Endothelial cell of umbilical vein (primary cell): ENCODE measurements at regions not wholly inside any gene's neighbourhood (a gene's known extent, or its start where the extent isn't known, plus 50 kb on each side); places are given as distances from the start of the nearest gene placed in this dataset.

Experiments used
- BruUV-seq: library from RNA; stranded (reverse); fragments of 400-500 nt; replicated peaks from 2 replicates; lab custom pipeline; 2021; lab: Mats Ljungman, UMichigan
- CTCF ChIA-PET: fragments of 300-600, 350-600 bp; sonication (Branson Sonifier 250); formaldehyde crosslinking; loops from one replicate; lab custom pipeline; 2021; ENCODE audit warnings: antibody characterized with exemption, inconsistent platforms; lab: Charles Lee
- POLR2A ChIA-PET: fragments of 300-600, 350-600 bp; sonication (Branson Sonifier 250); formaldehyde crosslinking; loops from one replicate; lab custom pipeline; 2021; ENCODE audit warnings: antibody characterized with exemption, inconsistent platforms; lab: Charles Lee
- DNase-seq: peaks from one replicate; pipeline ENCODE4 v3.0.0-alpha.2; 2011; ENCODE audit warnings: low read depth, low spot score
- FAIRE-seq: peaks from 2 replicates; lab custom pipeline; 2011; peaks lifted over from hg19 to GRCh38; lab: Jason Lieb, UNC
- H2AFZ ChIP-seq: 2 replicates; pipeline ENCODE4 v1.6.0; 2012; ENCODE audit warnings: low read depth, low read length, control low read depth, inconsistent platforms
- H3K27ac ChIP-seq: 2 replicates; pipeline ENCODE4 v1.5.1; 2011; ENCODE audit warnings: low read depth, mild to moderate bottlenecking, control low read depth, low read length, moderate library complexity; ENCODE audit not compliant: insufficient read depth
- H3K27me3 ChIP-seq, 2 experiments: 2 replicates each; pipeline versions ENCODE4 v1.6.0 to v1.6.1; 2011; ENCODE audit warnings: low read length in 2 of 2, mixed read lengths in 1 of 2; ENCODE audit not compliant: control insufficient read depth in 2 of 2, insufficient read depth in 2 of 2
- H3K36me3 ChIP-seq, 2 experiments: 2 replicates in 1 of 2; 3 replicates in 1 of 2; pipeline ENCODE4 v1.5.1; 2011; ENCODE audit warnings: low read length in 2 of 2, mild to moderate bottlenecking in 1 of 2, moderate library complexity in 1 of 2; ENCODE audit not compliant: control insufficient read depth in 2 of 2, insufficient read depth in 2 of 2; ENCODE audit errors: extremely low read depth in 1 of 2
- H3K4me1 ChIP-seq: 3 replicates; pipeline ENCODE4 v1.5.1; 2011; ENCODE audit warnings: mild to moderate bottlenecking, low read length; ENCODE audit not compliant: control insufficient read depth, insufficient read depth; ENCODE audit errors: extremely low read depth
- H3K4me2 ChIP-seq: 2 replicates; pipeline ENCODE4 v1.6.1; 2011; ENCODE audit warnings: low read length, control low read depth, mixed read lengths; ENCODE audit not compliant: insufficient read depth
- H3K4me3 ChIP-seq, 3 experiments: fragments of 200-600 bp in 1 of 3; sonication (generic), shearing (Covaris generic) in 1 of 3; replicated peaks in 1 of 3; 2 replicates each; pipeline ENCODE4 v1.5.1; 2011 to 2016; ENCODE audit warnings: control low read depth in 3 of 3, low read length in 3 of 3, mild to moderate bottlenecking in 2 of 3, inconsistent platforms in 1 of 3, low read depth in 1 of 3, moderate library complexity in 1 of 3; ENCODE audit not compliant: insufficient read depth in 1 of 3
- H3K79me2 ChIP-seq: 2 replicates; pipeline ENCODE4 v1.6.0; 2012; ENCODE audit warnings: low read length, inconsistent platforms; ENCODE audit not compliant: control insufficient read depth, insufficient read depth
- H3K9ac ChIP-seq: replicated peaks from 2 replicates; pipeline ENCODE3; 2011; ENCODE audit warnings: low read length, control low read depth; ENCODE audit not compliant: insufficient read depth; ENCODE audit errors: extremely low read depth
- H3K9me1 ChIP-seq: replicated peaks from 3 replicates; pipeline ENCODE4 v1.6.0; 2011; ENCODE audit warnings: mild to moderate bottlenecking, low read length; ENCODE audit not compliant: control insufficient read depth, insufficient read depth; ENCODE audit errors: extremely low read depth
- H3K9me3 ChIP-seq: replicated peaks from 2 replicates; pipeline ENCODE4 v1.5.1; 2012; ENCODE audit warnings: low read length, inconsistent platforms; ENCODE audit not compliant: control insufficient read depth, insufficient read depth
- H4K20me1 ChIP-seq: replicated peaks from 2 replicates; pipeline ENCODE3; 2011; ENCODE audit warnings: mild to moderate bottlenecking, low read length; ENCODE audit not compliant: control insufficient read depth, insufficient read depth; ENCODE audit errors: extremely low read depth
- EZH2 ChIP-seq: IDR thresholded peaks from 2 replicates; pipeline ENCODE4 v1.6.1; 2012; ENCODE audit warnings: borderline replicate concordance, low read depth, mild to moderate bottlenecking, moderate library complexity, low read length, inconsistent platforms; ENCODE audit not compliant: severe bottlenecking
- FOS ChIP-seq: IDR thresholded peaks from 2 replicates; pipeline ENCODE4 v1.6.1; 2011; ENCODE audit warnings: mild to moderate bottlenecking, low read length, moderate library complexity, borderline replicate concordance; ENCODE audit not compliant: insufficient read depth
- GATA2 ChIP-seq: IDR thresholded peaks from 2 replicates; pipeline ENCODE4 v1.7.0; 2011; ENCODE audit warnings: low read depth, mild to moderate bottlenecking, moderate library complexity, mixed read lengths, low read length; ENCODE audit not compliant: insufficient read length, insufficient read depth
- JUN ChIP-seq: IDR thresholded peaks from 2 replicates; pipeline ENCODE4 v1.6.1; 2011; ENCODE audit warnings: borderline replicate concordance, low read depth; ENCODE audit not compliant: insufficient read length, insufficient read depth
- MYC ChIP-seq: IDR thresholded peaks from one replicate; pipeline ENCODE4 v1.6.1; 2011; ENCODE audit warnings: mild to moderate bottlenecking, low read depth, low read length
- POLR2A ChIP-seq: IDR thresholded peaks from 2 replicates; pipeline ENCODE4 v1.6.1; 2012; ENCODE audit warnings: low read depth, mild to moderate bottlenecking, control low read depth, low read length
- POLR2AphosphoS5 ChIP-seq: IDR thresholded peaks from 2 replicates; pipeline ENCODE4 v1.6.1; 2012; ENCODE audit warnings: low read depth, mild to moderate bottlenecking, control low read depth, low read length, moderate library complexity; ENCODE audit not compliant: insufficient read depth
- dilution Hi-C: fragments of 300-500 bp; cut with MboI; formaldehyde crosslinking; loops from one replicate; pipeline ENCODE4 v1.15.0; 2019; ENCODE audit warnings: low sequenced_read_pairs; ENCODE audit not compliant: extremely low pct_ligation_motif_present
- intact Hi-C: fragments of 100-400 bp; cut with micrococcal nuclease; formaldehyde crosslinking; loops from one replicate; pipeline ENCODE4 v1.10.0; 2022
- TF ChIP-seq, protein P1 (sequence below), 2 donors: IDR thresholded peaks; 1 replicate in 1 of 2; 2 replicates in 1 of 2; pipeline ENCODE4 v1.5.1; 2011; ENCODE audit warnings: low read length in 2 of 2, mild to moderate bottlenecking in 2 of 2, moderate library complexity in 2 of 2, control low read depth in 1 of 2, inconsistent platforms in 1 of 2, low read depth in 1 of 2; ENCODE audit not compliant: insufficient read depth in 1 of 2; ENCODE audit errors: extremely low read depth in 1 of 2
- TF ChIP-seq, protein P2 (sequence below): IDR thresholded peaks from 2 replicates; pipeline ENCODE4 v1.6.1; 2011; ENCODE audit not compliant: insufficient read depth, insufficient read length

DNA sequence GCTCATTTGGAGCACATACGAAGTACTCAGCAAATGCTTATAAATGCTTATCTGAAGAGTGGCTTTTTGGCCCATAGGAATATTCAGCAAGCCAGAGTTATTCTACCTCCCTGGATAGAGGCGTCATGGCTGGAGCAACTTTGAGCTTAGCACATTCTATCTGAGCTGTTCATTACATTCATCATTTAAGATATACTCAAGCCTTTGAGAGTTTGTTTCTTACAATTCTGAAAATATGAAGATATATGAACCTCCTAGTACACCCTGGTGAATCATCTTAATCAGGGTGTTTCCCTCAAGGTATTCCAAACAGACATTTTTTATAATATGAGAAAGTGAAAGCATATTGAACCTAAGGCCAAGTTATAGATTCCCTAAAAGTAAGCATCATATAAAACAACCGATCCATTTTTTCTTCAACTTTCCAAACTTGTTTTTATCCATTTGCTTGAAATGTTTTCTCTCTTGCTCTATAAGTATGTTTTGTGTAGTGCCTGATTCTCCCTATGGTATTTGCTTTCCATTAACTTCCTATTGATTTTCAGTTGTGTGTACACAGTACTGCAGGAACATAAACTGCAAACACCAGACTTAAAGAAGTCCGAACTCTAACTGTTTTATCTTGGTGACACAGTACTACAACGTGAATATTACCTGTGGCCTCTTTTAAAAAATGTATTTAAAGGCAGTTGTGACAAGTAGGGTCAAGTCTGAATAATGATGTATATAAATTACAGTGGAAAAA is 139.7 kb upstream of the PTPRK start:
- no TSS peak for BruUV-seq
- H3K27ac ChIP-seq = no peak overlapping the region
- no peak for DNase-seq
- peaks cover 19% of the 10 kb centered on the region for H3K4me1 ChIP-seq
- FAIRE-seq = no peak
- H3K27me3 ChIP-seq = no peaks in the 10 kb centered on the region
- H3K9ac ChIP-seq = no peak overlapping the region
- no peak overlapping the region for H3K4me3 ChIP-seq
- TF ChIP-seq POLR2A (no peak), MYC (no peak), GATA2 (no peak)
- TF ChIP-seq, protein P1, sequence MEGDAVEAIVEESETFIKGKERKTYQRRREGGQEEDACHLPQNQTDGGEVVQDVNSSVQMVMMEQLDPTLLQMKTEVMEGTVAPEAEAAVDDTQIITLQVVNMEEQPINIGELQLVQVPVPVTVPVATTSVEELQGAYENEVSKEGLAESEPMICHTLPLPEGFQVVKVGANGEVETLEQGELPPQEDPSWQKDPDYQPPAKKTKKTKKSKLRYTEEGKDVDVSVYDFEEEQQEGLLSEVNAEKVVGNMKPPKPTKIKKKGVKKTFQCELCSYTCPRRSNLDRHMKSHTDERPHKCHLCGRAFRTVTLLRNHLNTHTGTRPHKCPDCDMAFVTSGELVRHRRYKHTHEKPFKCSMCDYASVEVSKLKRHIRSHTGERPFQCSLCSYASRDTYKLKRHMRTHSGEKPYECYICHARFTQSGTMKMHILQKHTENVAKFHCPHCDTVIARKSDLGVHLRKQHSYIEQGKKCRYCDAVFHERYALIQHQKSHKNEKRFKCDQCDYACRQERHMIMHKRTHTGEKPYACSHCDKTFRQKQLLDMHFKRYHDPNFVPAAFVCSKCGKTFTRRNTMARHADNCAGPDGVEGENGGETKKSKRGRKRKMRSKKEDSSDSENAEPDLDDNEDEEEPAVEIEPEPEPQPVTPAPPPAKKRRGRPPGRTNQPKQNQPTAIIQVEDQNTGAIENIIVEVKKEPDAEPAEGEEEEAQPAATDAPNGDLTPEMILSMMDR (IDR thresholded peaks at IDR 0.05; ENCODE audit: extremely low read depth in 1 of 2, insufficient read depth in 1 of 2, low read depth in 1 of 2, low read length in 2 of 2) = no peak
- H3K36me3 ChIP-seq = no peaks in the 10 kb centered on the region
- no peaks in the 10 kb centered on the region for H3K79me2 ChIP-seq
- no peaks in the 10 kb centered on the region for H3K9me3 ChIP-seq
- no peaks in the 10 kb centered on the region for H4K20me1 ChIP-seq
- dilution Hi-C loops (no loop called here), intact Hi-C loops (loop anchor here (10.0 kb wide), 1 partner anchor 325 kb away; no protein-coding TSS in a partner anchor)
- CTCF ChIA-PET = no interaction called here
- no peaks in the 10 kb centered on the region for H3K9me1 ChIP-seq
- no peak overlapping the region for H3K4me2 ChIP-seq
- H2AFZ ChIP-seq = no peak overlapping the region
- POLR2A ChIA-PET = no interaction called here

DNA sequence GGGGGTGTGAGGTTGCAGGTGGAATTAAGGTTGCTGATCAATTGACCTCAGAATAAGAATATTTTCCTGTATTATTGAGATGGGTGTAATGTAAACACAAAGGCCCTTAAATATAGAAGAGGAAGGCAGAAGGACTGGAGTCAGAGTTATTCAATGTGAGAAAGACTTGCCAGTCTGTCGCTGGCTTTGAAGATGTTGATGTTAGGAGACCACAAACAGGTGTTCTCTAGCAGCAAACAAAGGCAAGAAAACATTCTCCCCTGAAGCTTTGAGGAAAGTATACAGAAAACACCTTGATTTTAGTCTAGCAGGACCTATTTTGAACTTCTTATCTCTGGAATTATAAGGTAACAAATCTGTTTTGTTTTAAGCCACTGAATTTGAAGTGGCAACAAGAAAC is 138.9 kb upstream of the PTPRK start:
- H3K27me3 ChIP-seq = no peaks in the 10 kb centered on the region
- intact Hi-C loops (loop anchor here (10.0 kb wide), 1 partner anchor 324 kb away; no protein-coding TSS in a partner anchor), dilution Hi-C loops (no loop called here)
- ChIA-PET POLR2A (no interaction called here), CTCF (interaction anchor here (0.8 kb wide), 1 partner anchor 804 kb away, joined by 3 read pairs; no protein-coding TSS in a partner anchor)
- H3K4me1 ChIP-seq = peaks cover 23% of the 10 kb centered on the region
- no peak overlapping the region for H2AFZ ChIP-seq
- H3K9me3 ChIP-seq = no peaks in the 10 kb centered on the region
- no peaks in the 10 kb centered on the region for H3K79me2 ChIP-seq
- DNase-seq (no peak), FAIRE-seq (no peak)
- BruUV-seq = no TSS peak
- no peak overlapping the region for H3K9ac ChIP-seq
- H3K9me1 ChIP-seq = no peaks in the 10 kb centered on the region
- no peak overlapping the region for H3K27ac ChIP-seq
- no peak overlapping the region for H3K4me2 ChIP-seq
- TF ChIP-seq JUN (no peak), POLR2A (no peak), FOS (no peak), MYC (no peak), GATA2 (no peak), EZH2 (no peak), POLR2AphosphoS5 (no peak)
- TF ChIP-seq, protein P2, sequence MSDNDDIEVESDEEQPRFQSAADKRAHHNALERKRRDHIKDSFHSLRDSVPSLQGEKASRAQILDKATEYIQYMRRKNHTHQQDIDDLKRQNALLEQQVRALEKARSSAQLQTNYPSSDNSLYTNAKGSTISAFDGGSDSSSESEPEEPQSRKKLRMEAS = no peak
- TF ChIP-seq, protein P1 (IDR thresholded peaks at IDR 0.05; ENCODE audit: extremely low read depth in 1 of 2, insufficient read depth in 1 of 2, low read depth in 1 of 2, low read length in 2 of 2) = no peak
- no peaks in the 10 kb centered on the region for H3K36me3 ChIP-seq
- no peaks in the 10 kb centered on the region for H4K20me1 ChIP-seq
- H3K4me3 ChIP-seq = no peak overlapping the region
